ENCODE measurements at regions not wholly inside any gene's neighbourhood (a gene's known extent, or its start where the extent isn't known, plus 50 kb on each side); places are given as distances from the start of the nearest gene placed in this dataset.

- intact Hi-C loops (cut with micrococcal nuclease), result no loop called here
- H3K4me3 Mint-ChIP-seq, result no peak overlapping the region
- H3K9me3 Mint-ChIP-seq, result no peaks in the 10 kb centered on the region
- no peak overlapping the region for H3K27ac Mint-ChIP-seq
- 78% methylated on average over 3 of the region's 4 CpGs for WGBS (ENCODE audit: insufficient coverage)
- no peaks in the 10 kb centered on the region for H3K36me3 Mint-ChIP-seq
- no peak for DNase-seq
- no peaks in the 10 kb centered on the region for H3K36me3 ChIP-seq (ENCODE audit: control insufficient read depth, insufficient read depth, low read length)
- ATAC-seq, result no peak
- no peaks in the 10 kb centered on the region for H3K9me3 ChIP-seq (ENCODE audit: control insufficient read depth, insufficient read depth, low read length)
- no peaks in the 10 kb centered on the region for H3K4me1 Mint-ChIP-seq
- H3K27me3 Mint-ChIP-seq (ENCODE audit: low read depth in 2 of 2), result peaks cover 20 to 28% of the 10 kb centered on the region in 2 donors
- TF ChIP-seq CTCF (IDR thresholded peaks at IDR 0.05), result no peak
- H3K27me3 ChIP-seq (ENCODE audit: control insufficient read depth, insufficient read depth, low read length), result peaks cover 2% of the 10 kb centered on the region
- no peak overlapping the region for H3K27ac ChIP-seq (ENCODE audit: low read length)
- no peak overlapping the region for H3K4me3 ChIP-seq (ENCODE audit: low read length)
- H3K4me1 ChIP-seq (ENCODE audit: control insufficient read depth, insufficient read depth, low read length), result no peaks in the 10 kb centered on the region
Observed at GRCh38 chr2:205914213-205915129, 171.5 kb downstream of the INO80D start.

- Mint-ChIP-seq H3K27ac (no peak overlapping the region), H3K9me3 (no peaks in the 10 kb centered on the region), H3K27me3 (ENCODE audit: low read depth in 2 of 2) (peaks cover 21 to 32% of the 10 kb centered on the region in 2 donors), H3K4me3 (no peak overlapping the region), H3K4me1 (no peaks in the 10 kb centered on the region), H3K36me3 (no peaks in the 10 kb centered on the region)
- no peak for ATAC-seq
- Histone ChIP-seq H3K4me3 (ENCODE audit: low read length) (no peak overlapping the region), H3K27ac (ENCODE audit: low read length) (no peak overlapping the region), H3K27me3 (ENCODE audit: control insufficient read depth, insufficient read depth, low read length) (peaks cover 2% of the 10 kb centered on the region), H3K36me3 (ENCODE audit: control insufficient read depth, insufficient read depth, low read length) (no peaks in the 10 kb centered on the region), H3K4me1 (ENCODE audit: control insufficient read depth, insufficient read depth, low read length) (no peaks in the 10 kb centered on the region), H3K9me3 (ENCODE audit: control insufficient read depth, insufficient read depth, low read length) (no peaks in the 10 kb centered on the region)
- DNase-seq, result no peak
- 83% methylated on average over 1 of the region's 1 CpG for whole genome bisulfite sequencing (ENCODE audit: insufficient coverage)
- intact Hi-C loops (cut with micrococcal nuclease), result no loop called here
- no peak for TF ChIP-seq CTCF (IDR thresholded peaks at IDR 0.05)
Observed at GRCh38 chr2:205913668-205914067, 172.3 kb downstream of the INO80D start.

GRCh38 chr2:205911306-205911705, 174.7 kb downstream of the INO80D start:
- H3K27me3 ChIP-seq (ENCODE audit: control insufficient read depth, insufficient read depth, low read length), result peaks cover 2% of the 10 kb centered on the region
- DNase-seq (no peak), ATAC-seq (no peak)
- intact Hi-C loops (cut with micrococcal nuclease), result no loop called here
- H3K36me3 ChIP-seq (ENCODE audit: control insufficient read depth, insufficient read depth, low read length), result no peaks in the 10 kb centered on the region
- no peaks in the 10 kb centered on the region for H3K4me1 Mint-ChIP-seq
- H3K36me3 Mint-ChIP-seq, result no peaks in the 10 kb centered on the region
- no peaks in the 10 kb centered on the region for H3K4me1 ChIP-seq (ENCODE audit: control insufficient read depth, insufficient read depth, low read length)
- no peak for TF ChIP-seq CTCF (IDR thresholded peaks at IDR 0.05)
- H3K27ac Mint-ChIP-seq, result no peak overlapping the region
- H3K9me3 ChIP-seq (ENCODE audit: control insufficient read depth, insufficient read depth, low read length), result no peaks in the 10 kb centered on the region
- H3K9me3 Mint-ChIP-seq, result no peaks in the 10 kb centered on the region
- no peak overlapping the region for H3K4me3 Mint-ChIP-seq
- H3K27me3 Mint-ChIP-seq (ENCODE audit: low read depth in 2 of 2), result peaks cover 18 to 44% of the 10 kb centered on the region in 2 donors
- WGBS (ENCODE audit: insufficient coverage), result 97% methylated on average over 2 of the region's 2 CpGs
- no peak overlapping the region for H3K4me3 ChIP-seq (ENCODE audit: low read length)
- no peak overlapping the region for H3K27ac ChIP-seq (ENCODE audit: low read length)
